ENCODE measurements at regions not wholly inside any gene's neighbourhood (a gene's known extent, or its start where the extent isn't known, plus 50 kb on each side); places are given as distances from the start of the nearest gene placed in this dataset.
A peak's percentile ranks its signal among the peaks of the same experiment; 100 is the strongest.

- TF ChIP-seq ZXDC (CRISPR knock-in tag; IDR thresholded peaks at IDR 0.05) = no peak
- TF ChIP-seq ZBTB25 (CRISPR knock-in tag; IDR thresholded peaks at IDR 0.05) = peak; percentile 49; the same call in 1 of the 2 replicates
- TF ChIP-seq HNRNPL (IDR thresholded peaks at IDR 0.05; ENCODE audit: low read depth, low read length) = peak; percentile 74
- TF ChIP-seq ZNF362 (CRISPR knock-in tag; IDR thresholded peaks at IDR 0.05; ENCODE audit: borderline replicate concordance) = 0 out of 2 replicates have a peak, but pooled peaks have one; percentile 26
- no peak for TF ChIP-seq ZNF672 (CRISPR knock-in tag; IDR thresholded peaks at IDR 0.05)
- peak; percentile 92; the same call in 1 of the 2 replicates for TF ChIP-seq ZNF782 (CRISPR knock-in tag; IDR thresholded peaks at IDR 0.05; ENCODE audit: borderline replicate concordance)
- no peak; the same call in 1 of the 2 replicates for TF ChIP-seq HES4 (CRISPR knock-in tag; IDR thresholded peaks at IDR 0.05; ENCODE audit: borderline replicate concordance)
- no peak; the same call in 1 of the 2 replicates for TF ChIP-seq SP2 (CRISPR knock-in tag; IDR thresholded peaks at IDR 0.05)
- TF ChIP-seq MEIS2 (CRISPR knock-in tag; IDR thresholded peaks at IDR 0.05) = peak; percentile 65; the same call in 1 of the 2 replicates
- TF ChIP-seq MAF1 (CRISPR knock-in tag; IDR thresholded peaks at IDR 0.05; ENCODE audit: borderline replicate concordance) = peak; percentile 23; the same call in 1 of the 2 replicates
- no peak for TF ChIP-seq ZNF326 (CRISPR knock-in tag; IDR thresholded peaks at IDR 0.05; ENCODE audit: borderline replicate concordance)
- no peak for TF ChIP-seq ARID3A (IDR thresholded peaks at IDR 0.05; ENCODE audit: low read depth, low read length)
- no peak; the same call in none of the 2 replicates for TF ChIP-seq MIER3 (CRISPR knock-in tag; IDR thresholded peaks at IDR 0.05; ENCODE audit: borderline replicate concordance)
- TF ChIP-seq CREB1 (IDR thresholded peaks at IDR 0.05) = no peak
- no peak for TF ChIP-seq CREB1 (CRISPR knock-in tag; IDR thresholded peaks at IDR 0.05)
- TF ChIP-seq MYPOP (CRISPR knock-in tag; IDR thresholded peaks at IDR 0.05) = peak; percentile 74; the same call in 1 of the 2 replicates
- no peak for TF ChIP-seq HMG20B (CRISPR knock-in tag; conservative IDR thresholded peaks at IDR 0.05)
- TF ChIP-seq GFI1 (CRISPR knock-in tag; IDR thresholded peaks at IDR 0.05; ENCODE audit: borderline replicate concordance) = peak; percentile 80; the same call in 1 of the 2 replicates
- peak; percentile 32; the same call in 1 of the 3 replicates for TF ChIP-seq MXI1 (IDR thresholded peaks at IDR 0.05; ENCODE audit: borderline replicate concordance, low read depth, low read length)
- TF ChIP-seq KDM6A (CRISPR knock-in tag; IDR thresholded peaks at IDR 0.05; ENCODE audit: low read depth) = no peak; the same call in 1 of the 2 replicates
Observed at GRCh38 chr17:77374170-77374936, 233.6 kb downstream of the SEC14L1 start (continued).

Measured in HepG2 (cell line).